ENCODE measurements at regions not wholly inside any gene's neighbourhood (a gene's known extent, or its start where the extent isn't known, plus 50 kb on each side); places are given as distances from the start of the nearest gene placed in this dataset.

- DNase-seq (ENCODE audit: low read depth in 4 of 4, low spot score in 1 of 4): no peak
These were observed 283.1 kb upstream of the SOX5 start for GRCh38 chr12:24232531-24232930.

- DNase-seq (ENCODE audit: low read depth in 4 of 4, low spot score in 1 of 4): no peak
These were observed 281.8 kb upstream of the SOX5 start for GRCh38 chr12:24231298-24231697.

DNA sequence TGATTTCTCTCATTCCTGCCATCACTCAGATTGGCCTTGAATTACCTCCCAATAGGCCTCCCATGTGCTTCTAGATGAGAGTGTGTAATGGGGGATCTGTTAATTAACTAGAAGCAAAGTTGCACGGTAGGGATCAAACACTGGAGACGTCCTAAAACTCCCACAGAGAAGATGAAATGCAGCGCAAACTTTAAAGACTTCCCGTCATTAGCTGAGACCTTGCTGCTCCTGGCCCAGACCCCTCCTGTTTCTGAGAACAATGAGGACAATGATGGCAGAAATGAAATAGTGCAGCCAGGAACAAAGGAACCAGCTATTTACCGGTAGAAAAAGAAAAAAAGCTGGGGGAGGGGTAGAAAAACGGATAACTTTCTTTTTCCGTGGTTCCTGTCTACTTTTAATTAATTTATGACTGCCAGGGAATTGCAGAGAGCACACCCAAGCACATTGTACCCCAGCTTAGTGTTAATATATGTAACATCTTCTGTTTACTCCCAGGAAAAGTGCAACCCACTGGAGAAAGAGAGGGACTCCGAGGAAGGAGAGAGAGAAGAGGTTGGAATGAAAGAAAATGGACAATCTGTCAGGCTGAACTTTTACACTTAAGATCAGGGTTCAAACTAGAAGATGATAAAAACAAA, 280.7 kb upstream of the SOX5 start:
- no peak for DNase-seq (ENCODE audit: low read depth in 4 of 4, low spot score in 1 of 4)

DNA sequence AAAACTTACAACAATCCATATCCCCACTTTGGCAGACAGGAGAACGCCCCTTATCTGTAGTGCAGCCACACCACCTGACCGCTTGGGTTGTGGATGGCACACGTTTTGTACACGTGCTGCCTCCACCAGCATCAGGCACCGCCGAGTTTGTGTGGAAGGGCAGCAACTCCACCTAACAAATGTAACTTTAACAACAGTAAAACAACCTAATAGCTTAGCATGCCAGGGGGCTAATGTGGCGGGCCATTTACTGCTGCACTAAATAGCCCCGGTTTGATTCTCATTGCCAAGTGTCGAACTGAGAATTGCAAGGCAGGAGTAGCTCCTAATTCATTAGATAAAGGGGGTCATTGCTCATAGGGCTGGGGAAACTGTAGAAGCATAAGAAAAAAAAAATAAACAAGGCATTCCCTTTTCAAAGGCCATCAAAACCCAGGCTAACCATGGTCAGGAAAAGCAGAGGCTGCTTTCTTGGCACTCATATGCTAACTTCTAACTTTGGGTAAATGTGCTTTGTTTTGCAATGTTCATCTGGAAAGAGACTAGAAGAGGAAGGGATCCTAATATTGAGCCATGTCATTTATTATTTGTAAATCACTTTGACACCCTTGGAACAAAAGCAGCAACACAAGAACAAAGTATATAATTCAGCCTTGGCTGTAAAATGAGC, 279.7 kb upstream of the SOX5 start:
- no peak for DNase-seq (ENCODE audit: low read depth in 4 of 4, low spot score in 1 of 4)

DNA sequence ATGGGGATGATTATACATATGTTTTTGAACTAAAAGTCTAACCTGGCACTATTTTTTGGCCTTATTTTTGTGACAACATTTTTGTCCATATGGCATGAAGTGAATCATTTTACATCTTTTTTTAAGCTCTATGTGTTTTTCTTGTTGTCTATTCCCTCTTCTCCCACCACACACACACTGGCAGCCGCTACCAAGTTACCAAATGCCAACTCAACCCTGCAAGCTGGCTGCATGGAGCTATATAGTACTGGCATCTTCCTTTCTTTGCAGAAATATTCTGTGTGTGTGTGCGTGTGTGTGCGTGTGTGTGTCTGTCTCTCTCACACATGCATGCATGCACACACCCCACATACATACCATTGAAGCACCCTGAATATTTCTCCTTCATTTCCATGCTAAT, 278.9 kb upstream of the SOX5 start:
- DNase-seq (ENCODE audit: low read depth in 4 of 4, low spot score in 1 of 4): no peak

- DNase-seq (ENCODE audit: low read depth in 4 of 4, low spot score in 1 of 4): no peak
These were observed 278.1 kb upstream of the SOX5 start for GRCh38 chr12:24227551-24227950.

- DNase-seq (ENCODE audit: low read depth in 4 of 4, low spot score in 1 of 4): no peak
These were observed 277.4 kb upstream of the SOX5 start for GRCh38 chr12:24226745-24227350.

GRCh38 chr12:24224401-24224800, 274.9 kb upstream of the SOX5 start:
- no peak for DNase-seq (ENCODE audit: low read depth in 4 of 4, low spot score in 1 of 4)

- DNase-seq (ENCODE audit: low read depth in 4 of 4, low spot score in 1 of 4): no peak
These were observed 274.5 kb upstream of the SOX5 start for GRCh38 chr12:24223926-24224325.

- no peak for DNase-seq (ENCODE audit: low read depth in 4 of 4, low spot score in 1 of 4)
These were observed 273.5 kb upstream of the SOX5 start for GRCh38 chr12:24222968-24223367.

DNA sequence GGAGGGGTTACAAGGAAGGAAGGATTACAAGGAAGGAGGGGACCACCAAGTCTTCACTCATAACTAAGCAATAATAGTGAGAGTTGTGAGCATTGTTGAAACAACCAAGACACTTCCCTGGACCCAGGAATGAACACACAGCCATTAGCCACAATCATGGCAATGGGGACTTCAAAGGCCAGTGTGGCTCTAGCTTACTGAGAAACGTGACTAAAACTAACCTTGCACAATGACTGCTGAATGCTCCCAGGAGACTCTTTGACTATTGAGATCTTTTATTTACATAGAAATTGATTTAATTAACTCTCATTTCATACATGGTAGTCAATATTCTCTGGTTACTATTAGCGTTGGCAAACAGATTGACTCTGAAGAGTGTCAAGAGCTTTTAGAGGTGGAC, 263.0 kb upstream of the SOX5 start:
- DNase-seq (ENCODE audit: low read depth in 4 of 4, low spot score in 1 of 4): no peak

- no peak for DNase-seq (ENCODE audit: low read depth in 4 of 4, low spot score in 1 of 4)
These were observed 257.2 kb upstream of the SOX5 start for GRCh38 chr12:24206621-24207020.

GRCh38 chr12:24201258-24201970, 251.9 kb upstream of the SOX5 start:
- no peak for DNase-seq (ENCODE audit: low read depth in 4 of 4, low spot score in 1 of 4)

DNA sequence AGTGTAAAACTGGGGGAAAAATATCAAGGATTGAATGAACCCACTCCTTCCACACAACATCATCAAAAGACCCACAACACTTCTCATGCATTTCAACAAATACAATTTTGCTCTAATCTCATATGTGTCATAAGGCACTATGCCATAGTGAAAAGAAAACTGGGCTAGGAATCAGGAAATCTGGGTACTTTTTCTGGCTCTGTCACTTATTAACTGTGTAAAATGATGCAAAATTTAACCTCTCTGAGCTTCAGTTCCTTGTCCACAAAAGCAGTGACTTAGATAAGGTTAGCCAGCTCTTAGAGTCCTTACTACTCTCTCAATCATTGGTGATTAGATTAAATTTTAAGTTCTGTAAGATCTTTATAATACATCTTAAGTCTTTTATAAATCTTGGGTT, 250.5 kb upstream of the SOX5 start:
- no peak for DNase-seq (ENCODE audit: low read depth in 4 of 4, low spot score in 1 of 4)

- DNase-seq (ENCODE audit: low read depth in 4 of 4, low spot score in 1 of 4): no peak
These were observed 249.6 kb upstream of the SOX5 start for GRCh38 chr12:24198936-24199671.

DNA sequence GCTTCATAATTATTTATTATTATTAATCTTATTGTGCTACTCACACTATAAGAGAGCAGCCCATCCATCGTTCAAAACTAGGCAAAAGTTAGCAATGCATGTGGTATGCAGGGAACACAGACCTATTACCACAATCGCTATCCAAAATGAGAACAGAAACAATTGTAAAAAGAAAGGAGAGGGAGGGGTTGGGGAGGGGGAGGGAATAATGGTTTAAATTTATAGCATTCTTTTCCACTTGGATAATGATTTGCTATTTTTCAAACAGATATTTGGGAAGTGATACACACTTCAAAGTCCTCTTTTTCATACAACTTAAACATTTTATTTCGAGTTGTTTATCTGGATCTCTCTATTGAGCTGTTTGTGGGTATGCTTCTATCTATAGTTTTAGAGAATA, 248.6 kb upstream of the SOX5 start:
- DNase-seq (ENCODE audit: low read depth in 4 of 4, low spot score in 1 of 4): no peak

DNA sequence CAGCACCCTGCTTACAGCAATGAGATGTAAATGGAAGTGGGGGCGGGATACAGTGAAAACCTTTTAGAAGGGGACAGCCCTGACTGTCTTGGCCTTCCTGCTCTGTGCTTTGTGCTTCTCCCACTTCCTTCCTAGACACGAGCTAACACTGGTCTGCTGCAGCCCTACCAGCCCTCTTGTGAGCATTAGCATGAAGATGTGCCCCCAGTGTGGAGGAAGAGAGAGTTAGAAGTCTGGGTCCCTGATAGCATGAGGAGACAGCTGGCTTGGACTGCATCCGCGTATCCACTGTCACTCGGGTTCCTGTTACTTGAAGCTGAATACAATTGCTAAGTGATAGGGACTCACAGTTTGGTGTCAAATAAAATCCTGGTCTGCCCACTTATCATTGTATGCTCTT, 248.1 kb upstream of the SOX5 start:
- no peak for DNase-seq (ENCODE audit: low read depth in 4 of 4, low spot score in 1 of 4)

- DNase-seq (ENCODE audit: low read depth in 4 of 4, low spot score in 1 of 4): no peak
These were observed 245.6 kb upstream of the SOX5 start for GRCh38 chr12:24195063-24195462.

- DNase-seq (ENCODE audit: low read depth in 4 of 4, low spot score in 1 of 4): no peak
These were observed 241.6 kb upstream of the SOX5 start for GRCh38 chr12:24191117-24191516.

- DNase-seq (ENCODE audit: low read depth in 4 of 4, low spot score in 1 of 4): no peak
These were observed 236.3 kb upstream of the SOX5 start for GRCh38 chr12:24185782-24186181.

DNA sequence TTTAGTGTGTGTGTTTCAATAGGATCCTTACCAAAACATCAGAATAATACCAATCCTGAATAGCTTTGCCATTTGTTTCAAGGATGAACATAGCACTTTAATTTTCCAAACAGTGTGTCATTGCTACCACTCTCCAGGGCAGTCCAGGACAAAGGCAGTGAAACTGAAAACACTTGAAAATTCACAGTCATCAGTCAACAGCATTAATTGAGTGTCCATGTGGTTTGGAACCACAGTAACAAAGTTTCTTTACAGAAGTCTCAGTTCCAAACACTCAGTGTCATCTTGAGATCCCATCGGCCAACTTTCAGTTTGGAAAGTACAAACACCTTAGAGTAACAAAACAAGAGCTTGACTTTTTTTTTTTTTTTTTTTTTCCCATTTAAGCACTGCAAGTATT, 228.4 kb upstream of the SOX5 start:
- DNase-seq (ENCODE audit: low read depth in 4 of 4, low spot score in 1 of 4): no peak

Data from stimulated activated CD4-positive, alpha-beta T cell treated with anti-CD3 and anti-CD28 coated beads, Interleukin-1b, Interleukin-23, amount 100 ng/mL, for 24 hours (primary cell).